Right cardiac atrium (tissue), 5 donors: ENCODE measurements at regions not wholly inside any gene's neighbourhood (a gene's known extent, or its start where the extent isn't known, plus 50 kb on each side); places are given as distances from the start of the nearest gene placed in this dataset.

Source experiments
- ATAC-seq, 2 donors: fragments of 200-7000 bp; cut with Tn5 transposase; one replicate each; pipeline versions ENCODE4 v1.8.0 to v1.9.1; 2020; ENCODE audit warnings: moderate library complexity in 2 of 2, mild to moderate bottlenecking in 1 of 2
- DNase-seq, 3 donors: peaks; one replicate each; pipeline ENCODE4 v3.0.0-alpha.2; 2020
- H3K27ac ChIP-seq: one replicate; pipeline ENCODE4 v1.5.1; 2013; ENCODE audit warnings: mild to moderate bottlenecking, low read length, control low read depth, moderate library complexity
- H3K27me3 ChIP-seq: one replicate; pipeline ENCODE4 v1.6.1; 2013; ENCODE audit not compliant: control insufficient read depth, insufficient read depth
- H3K4me1 ChIP-seq: one replicate; pipeline ENCODE4 v1.6.1; 2013; ENCODE audit warnings: low read length; ENCODE audit not compliant: control insufficient read depth, insufficient read depth
- H3K4me3 ChIP-seq: one replicate; pipeline ENCODE4 v1.5.1; 2013; ENCODE audit warnings: low read length, control low read depth
- H3K9me3 ChIP-seq: one replicate; pipeline ENCODE4 v1.6.1; 2013; ENCODE audit warnings: low read length; ENCODE audit not compliant: control insufficient read depth
- WGBS: extraction: QIAGEN DNeasy Blood & Tissue Kit; methylation state at CpG from one replicate; pipeline ENCODE4 v1.1.7; 2013; 5-methylcytosine and 5-hydroxymethylcytosine counted together
- intact Hi-C, 4 donors: fragments of 100-400 bp; cut with DNase I; formaldehyde crosslinking; loops; one replicate each; pipeline versions ENCODE4 v1.11.0 to v1.14.0; 2022 to 2023
- donor health status: healthy with polysubstance abuse.
- donor health status: DM: no; HTN: yes; CAD: no.
- donor health status: DM: no; HTN: no; CAD: no.
- donor health status: DM: no; HTN: yes; CAD: no; lungs with severe emphysema.
- donor health status: DM: yes; HTN: yes; CAD: no.

- Histone ChIP-seq H3K27me3 (no peaks in the 10 kb centered on the region), H3K4me1 (no peaks in the 10 kb centered on the region), H3K27ac (no peak overlapping the region), H3K4me3 (no peak overlapping the region), H3K9me3 (no peaks in the 10 kb centered on the region)
- no peak for DNase-seq
- intact Hi-C loops = no loop called here
- no peak for ATAC-seq
- 48% methylated on average over 3 of the region's 3 CpGs for WGBS
These were observed 1061.4 kb downstream of the TSN start for GRCh38 chr2:122816803-122817202.

GRCh38 chr2:122822319-122822718 is 1066.9 kb downstream of the TSN start:
- Histone ChIP-seq H3K9me3 (no peaks in the 10 kb centered on the region), H3K4me3 (no peak overlapping the region), H3K27ac (no peak overlapping the region), H3K27me3 (no peaks in the 10 kb centered on the region), H3K4me1 (no peaks in the 10 kb centered on the region)
- intact Hi-C loops = no loop called here
- DNase-seq = no peak
- no peak for ATAC-seq
- WGBS = 87% methylated on average over 5 of the region's 5 CpGs

GRCh38 chr2:122830157-122830556 is 1074.7 kb downstream of the TSN start:
- intact Hi-C loops = no loop called here
- ATAC-seq (no peak), DNase-seq (no peak)
- H3K27me3 ChIP-seq = no peaks in the 10 kb centered on the region
- H3K4me1 ChIP-seq = no peaks in the 10 kb centered on the region
- WGBS = 80% methylated on average over 4 of the region's 4 CpGs
- no peaks in the 10 kb centered on the region for H3K9me3 ChIP-seq
- H3K4me3 ChIP-seq = no peak overlapping the region
- no peak overlapping the region for H3K27ac ChIP-seq

- H3K4me3 ChIP-seq = no peak overlapping the region
- ATAC-seq = no peak
- DNase-seq = no peak
- H3K27ac ChIP-seq = no peak overlapping the region
- no peaks in the 10 kb centered on the region for H3K4me1 ChIP-seq
- no peaks in the 10 kb centered on the region for H3K9me3 ChIP-seq
- no peaks in the 10 kb centered on the region for H3K27me3 ChIP-seq
- WGBS = 72% methylated on average over 2 of the region's 2 CpGs
- intact Hi-C loops = no loop called here
These were observed 1076.2 kb downstream of the TSN start for GRCh38 chr2:122831649-122832048.

- WGBS = 58% methylated on average over 3 of the region's 3 CpGs
- no peak overlapping the region for H3K27ac ChIP-seq
- no peak overlapping the region for H3K4me3 ChIP-seq
- no peak for ATAC-seq
- H3K9me3 ChIP-seq = no peaks in the 10 kb centered on the region
- intact Hi-C loops = no loop called here
- no peaks in the 10 kb centered on the region for H3K27me3 ChIP-seq
- no peaks in the 10 kb centered on the region for H3K4me1 ChIP-seq
- no peak for DNase-seq
These were observed 1088.1 kb downstream of the TSN start for GRCh38 chr2:122843503-122843902.

GRCh38 chr2:122851161-122851560 is 1095.7 kb downstream of the TSN start:
- Histone ChIP-seq H3K4me3 (no peak overlapping the region), H3K27me3 (no peaks in the 10 kb centered on the region), H3K9me3 (no peaks in the 10 kb centered on the region), H3K4me1 (no peaks in the 10 kb centered on the region), H3K27ac (no peak overlapping the region)
- WGBS = 75% methylated on average over 4 of the region's 4 CpGs
- ATAC-seq = no peak
- intact Hi-C loops = no loop called here
- no peak for DNase-seq

- H3K27ac ChIP-seq = no peak overlapping the region
- H3K4me1 ChIP-seq = no peaks in the 10 kb centered on the region
- H3K4me3 ChIP-seq = no peak overlapping the region
- intact Hi-C loops = no loop called here
- ATAC-seq (no peak), DNase-seq (no peak)
- WGBS = 45% methylated on average over 4 of the region's 4 CpGs
- no peaks in the 10 kb centered on the region for H3K27me3 ChIP-seq
- H3K9me3 ChIP-seq = no peaks in the 10 kb centered on the region
These were observed 1096.6 kb downstream of the TSN start for GRCh38 chr2:122851972-122852531.

- no peak overlapping the region for H3K27ac ChIP-seq
- no peaks in the 10 kb centered on the region for H3K9me3 ChIP-seq
- H3K4me3 ChIP-seq = no peak overlapping the region
- no peaks in the 10 kb centered on the region for H3K4me1 ChIP-seq
- intact Hi-C loops = no loop called here
- no peak for ATAC-seq
- 76% methylated on average over 5 of the region's 5 CpGs for WGBS
- no peak for DNase-seq
- no peaks in the 10 kb centered on the region for H3K27me3 ChIP-seq
These were observed 1101.2 kb downstream of the TSN start for GRCh38 chr2:122856696-122857095.

GRCh38 chr2:122858075-122858702 is 1102.7 kb downstream of the TSN start:
- Histone ChIP-seq H3K27me3 (no peaks in the 10 kb centered on the region), H3K4me1 (no peaks in the 10 kb centered on the region), H3K4me3 (no peak overlapping the region), H3K9me3 (no peaks in the 10 kb centered on the region), H3K27ac (no peak overlapping the region)
- 82% methylated on average over 2 of the region's 2 CpGs for WGBS
- DNase-seq (no peak), ATAC-seq (no peak)
- intact Hi-C loops = no loop called here

GRCh38 chr2:122858813-122859212 is 1103.4 kb downstream of the TSN start:
- WGBS = 91% methylated on average over 5 of the region's 5 CpGs
- ATAC-seq = no peak
- H3K27me3 ChIP-seq = no peaks in the 10 kb centered on the region

GRCh38 chr2:122859260-122859659 is 1103.8 kb downstream of the TSN start:
- Histone ChIP-seq H3K9me3 (no peaks in the 10 kb centered on the region), H3K4me3 (no peak overlapping the region), H3K27me3 (no peaks in the 10 kb centered on the region), H3K4me1 (no peaks in the 10 kb centered on the region), H3K27ac (no peak overlapping the region)
- no peak for DNase-seq
- WGBS = 95% methylated on average over 9 of the region's 9 CpGs
- intact Hi-C loops = no loop called here
- ATAC-seq = no peak

More at GRCh38 chr2:122858813-122859212, 1103.4 kb downstream of the TSN start:
- no peak overlapping the region for H3K27ac ChIP-seq
- intact Hi-C loops = no loop called here
- DNase-seq = no peak
- no peaks in the 10 kb centered on the region for H3K9me3 ChIP-seq
- H3K4me1 ChIP-seq = no peaks in the 10 kb centered on the region
- no peak overlapping the region for H3K4me3 ChIP-seq

GRCh38 chr2:122863532-122863931 is 1108.1 kb downstream of the TSN start:
- Histone ChIP-seq H3K27ac (no peak overlapping the region), H3K4me1 (no peaks in the 10 kb centered on the region), H3K27me3 (no peaks in the 10 kb centered on the region), H3K9me3 (no peaks in the 10 kb centered on the region), H3K4me3 (no peak overlapping the region)
- no peak for ATAC-seq
- DNase-seq = no peak
- WGBS = 79% methylated on average over 3 of the region's 3 CpGs
- intact Hi-C loops = no loop called here
